Liver (tissue), 3 donors: ENCODE measurements at regions not wholly inside any gene's neighbourhood (a gene's known extent, or its start where the extent isn't known, plus 50 kb on each side); places are given as distances from the start of the nearest gene placed in this dataset.

Source experiments
- RAD21 ChIP-seq, 2 donors: IDR thresholded peaks; 2 replicates each; pipeline ENCODE4 v1.6.1; 2016; ENCODE audit warnings: antibody characterized with exemption in 2 of 2, mild to moderate bottlenecking in 2 of 2
- YY1 ChIP-seq: IDR thresholded peaks from 2 replicates; pipeline ENCODE4 v1.6.1; 2016; ENCODE audit warnings: antibody characterized with exemption, mild to moderate bottlenecking
- TF ChIP-seq, protein P1 (sequence below): fragments of 150-350 bp; IDR thresholded peaks from 2 replicates; pipeline ENCODE4 v1.5.1; 2017; ENCODE audit warnings: improper control_type of control experiment, low read depth, low read length; ENCODE audit not compliant: missing input control
- TF ChIP-seq, protein P2 (sequence below): IDR thresholded peaks from 2 replicates; pipeline ENCODE4 v1.6.1; 2016; ENCODE audit warnings: antibody characterized with exemption
- TF ChIP-seq, protein P3 (sequence below): IDR thresholded peaks from 2 replicates; pipeline ENCODE4 v1.6.1; 2016; ENCODE audit warnings: antibody characterized with exemption, mild to moderate bottlenecking
- donor health status: healthy.
- donor health status: healthy.

DNA sequence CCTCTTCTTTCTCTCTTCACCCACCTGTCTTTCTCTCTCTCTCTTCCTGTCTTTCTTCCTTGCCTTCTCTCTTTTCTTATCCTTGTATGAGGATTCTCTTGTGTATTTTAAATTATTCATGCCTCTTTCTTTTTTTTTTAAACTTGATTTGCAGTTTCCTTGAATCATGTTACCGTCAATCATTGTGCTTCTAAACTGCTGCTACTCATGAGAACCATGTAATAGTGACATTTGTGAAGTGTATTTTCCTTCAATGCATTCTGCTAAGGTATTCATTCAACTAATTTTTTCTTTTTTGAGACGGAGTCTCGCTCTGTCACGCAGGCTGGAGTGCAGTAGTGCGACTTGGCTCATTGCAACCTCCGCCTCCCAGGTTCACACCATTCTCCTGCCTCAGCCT, 539.1 kb upstream of the BRINP3 start:
- TF ChIP-seq, protein P1, sequence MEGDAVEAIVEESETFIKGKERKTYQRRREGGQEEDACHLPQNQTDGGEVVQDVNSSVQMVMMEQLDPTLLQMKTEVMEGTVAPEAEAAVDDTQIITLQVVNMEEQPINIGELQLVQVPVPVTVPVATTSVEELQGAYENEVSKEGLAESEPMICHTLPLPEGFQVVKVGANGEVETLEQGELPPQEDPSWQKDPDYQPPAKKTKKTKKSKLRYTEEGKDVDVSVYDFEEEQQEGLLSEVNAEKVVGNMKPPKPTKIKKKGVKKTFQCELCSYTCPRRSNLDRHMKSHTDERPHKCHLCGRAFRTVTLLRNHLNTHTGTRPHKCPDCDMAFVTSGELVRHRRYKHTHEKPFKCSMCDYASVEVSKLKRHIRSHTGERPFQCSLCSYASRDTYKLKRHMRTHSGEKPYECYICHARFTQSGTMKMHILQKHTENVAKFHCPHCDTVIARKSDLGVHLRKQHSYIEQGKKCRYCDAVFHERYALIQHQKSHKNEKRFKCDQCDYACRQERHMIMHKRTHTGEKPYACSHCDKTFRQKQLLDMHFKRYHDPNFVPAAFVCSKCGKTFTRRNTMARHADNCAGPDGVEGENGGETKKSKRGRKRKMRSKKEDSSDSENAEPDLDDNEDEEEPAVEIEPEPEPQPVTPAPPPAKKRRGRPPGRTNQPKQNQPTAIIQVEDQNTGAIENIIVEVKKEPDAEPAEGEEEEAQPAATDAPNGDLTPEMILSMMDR, result no peak
- TF ChIP-seq, protein P2, sequence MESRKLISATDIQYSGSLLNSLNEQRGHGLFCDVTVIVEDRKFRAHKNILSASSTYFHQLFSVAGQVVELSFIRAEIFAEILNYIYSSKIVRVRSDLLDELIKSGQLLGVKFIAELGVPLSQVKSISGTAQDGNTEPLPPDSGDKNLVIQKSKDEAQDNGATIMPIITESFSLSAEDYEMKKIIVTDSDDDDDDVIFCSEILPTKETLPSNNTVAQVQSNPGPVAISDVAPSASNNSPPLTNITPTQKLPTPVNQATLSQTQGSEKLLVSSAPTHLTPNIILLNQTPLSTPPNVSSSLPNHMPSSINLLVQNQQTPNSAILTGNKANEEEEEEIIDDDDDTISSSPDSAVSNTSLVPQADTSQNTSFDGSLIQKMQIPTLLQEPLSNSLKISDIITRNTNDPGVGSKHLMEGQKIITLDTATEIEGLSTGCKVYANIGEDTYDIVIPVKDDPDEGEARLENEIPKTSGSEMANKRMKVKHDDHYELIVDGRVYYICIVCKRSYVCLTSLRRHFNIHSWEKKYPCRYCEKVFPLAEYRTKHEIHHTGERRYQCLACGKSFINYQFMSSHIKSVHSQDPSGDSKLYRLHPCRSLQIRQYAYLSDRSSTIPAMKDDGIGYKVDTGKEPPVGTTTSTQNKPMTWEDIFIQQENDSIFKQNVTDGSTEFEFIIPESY, result no peak
- TF ChIP-seq, protein P3, sequence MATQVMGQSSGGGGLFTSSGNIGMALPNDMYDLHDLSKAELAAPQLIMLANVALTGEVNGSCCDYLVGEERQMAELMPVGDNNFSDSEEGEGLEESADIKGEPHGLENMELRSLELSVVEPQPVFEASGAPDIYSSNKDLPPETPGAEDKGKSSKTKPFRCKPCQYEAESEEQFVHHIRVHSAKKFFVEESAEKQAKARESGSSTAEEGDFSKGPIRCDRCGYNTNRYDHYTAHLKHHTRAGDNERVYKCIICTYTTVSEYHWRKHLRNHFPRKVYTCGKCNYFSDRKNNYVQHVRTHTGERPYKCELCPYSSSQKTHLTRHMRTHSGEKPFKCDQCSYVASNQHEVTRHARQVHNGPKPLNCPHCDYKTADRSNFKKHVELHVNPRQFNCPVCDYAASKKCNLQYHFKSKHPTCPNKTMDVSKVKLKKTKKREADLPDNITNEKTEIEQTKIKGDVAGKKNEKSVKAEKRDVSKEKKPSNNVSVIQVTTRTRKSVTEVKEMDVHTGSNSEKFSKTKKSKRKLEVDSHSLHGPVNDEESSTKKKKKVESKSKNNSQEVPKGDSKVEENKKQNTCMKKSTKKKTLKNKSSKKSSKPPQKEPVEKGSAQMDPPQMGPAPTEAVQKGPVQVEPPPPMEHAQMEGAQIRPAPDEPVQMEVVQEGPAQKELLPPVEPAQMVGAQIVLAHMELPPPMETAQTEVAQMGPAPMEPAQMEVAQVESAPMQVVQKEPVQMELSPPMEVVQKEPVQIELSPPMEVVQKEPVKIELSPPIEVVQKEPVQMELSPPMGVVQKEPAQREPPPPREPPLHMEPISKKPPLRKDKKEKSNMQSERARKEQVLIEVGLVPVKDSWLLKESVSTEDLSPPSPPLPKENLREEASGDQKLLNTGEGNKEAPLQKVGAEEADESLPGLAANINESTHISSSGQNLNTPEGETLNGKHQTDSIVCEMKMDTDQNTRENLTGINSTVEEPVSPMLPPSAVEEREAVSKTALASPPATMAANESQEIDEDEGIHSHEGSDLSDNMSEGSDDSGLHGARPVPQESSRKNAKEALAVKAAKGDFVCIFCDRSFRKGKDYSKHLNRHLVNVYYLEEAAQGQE, result no peak
- TF ChIP-seq RAD21 (IDR thresholded peaks at IDR 0.05) (no peak), YY1 (no peak)
